Activated T-helper 2 cell treated with anti-CD3 and anti-CD28 coated beads, Interferon-gamma antibody, Interleukin-2, Interleukin-4, amounts not matched to agents 10 μg/mL and 5 μg/mL and 100 μg/mL, durations not matched to agents 14 hours and 24 hours and 36 hours (primary cell): ENCODE measurements at regions not wholly inside any gene's neighbourhood (a gene's known extent, or its start where the extent isn't known, plus 50 kb on each side); places are given as distances from the start of the nearest gene placed in this dataset.
"Not testable (repeated sequence)": the region's sequence is repeated elsewhere in the genome, so short reads cannot be mapped to it uniquely, and the experiment has no call there.

ENCODE experiments used
- DNase-seq: peaks from one replicate; pipeline ENCODE4 v3.0.0; 2021; ENCODE audit warnings: low spot score
- H3K27ac Mint-ChIP-seq: one replicate; pipeline ENCODE4 v1.8.0; 2021; ENCODE audit warnings: mixed read lengths
- H3K27me3 Mint-ChIP-seq: one replicate; pipeline ENCODE4 v1.8.0; 2021; ENCODE audit warnings: low read depth, mixed read lengths
- H3K36me3 Mint-ChIP-seq: one replicate; pipeline ENCODE4 v1.8.0; 2021; ENCODE audit warnings: low read depth, mixed read lengths
- H3K4me1 Mint-ChIP-seq: one replicate; pipeline ENCODE4 v1.8.0; 2021; ENCODE audit warnings: low read depth, mixed read lengths
- H3K4me3 Mint-ChIP-seq: one replicate; pipeline ENCODE4 v1.8.0; 2021; ENCODE audit warnings: low read depth, mild to moderate bottlenecking, moderate library complexity, mixed read lengths
- H3K9me3 Mint-ChIP-seq: one replicate; pipeline ENCODE4 v1.8.0; 2021; ENCODE audit warnings: mixed read lengths
- intact Hi-C: fragments of 100-400 bp; cut with micrococcal nuclease; formaldehyde crosslinking; loops from one replicate; pipeline ENCODE4 v1.15.1; 2023

DNA sequence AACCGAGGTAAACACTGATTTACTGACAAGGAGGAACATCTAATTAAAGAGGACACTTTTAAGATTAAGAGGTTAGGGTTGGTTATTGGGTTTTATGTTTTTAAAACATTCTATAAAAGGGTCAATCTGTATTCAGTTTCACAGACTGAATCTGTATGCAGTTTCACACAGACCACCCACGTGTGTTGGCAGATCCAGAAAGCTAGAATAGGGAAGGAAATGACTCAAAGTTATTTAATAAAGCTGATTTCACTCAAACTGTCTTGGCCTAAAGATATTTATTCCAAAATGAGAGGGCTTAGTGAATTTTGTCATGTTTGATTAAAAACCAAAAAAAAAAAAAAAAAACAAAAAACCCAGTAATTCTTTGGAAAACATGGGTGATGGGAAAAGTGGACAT is 140.2 kb downstream of the SLC24A2 start:
- no peak overlapping the region for H3K27ac Mint-ChIP-seq
- no peak for DNase-seq
- H3K9me3 Mint-ChIP-seq = no peaks in the 10 kb centered on the region
- H3K4me3 Mint-ChIP-seq = no peak overlapping the region
- H3K4me1 Mint-ChIP-seq = no peaks in the 10 kb centered on the region
- H3K27me3 Mint-ChIP-seq = peaks cover 9% of the 10 kb centered on the region
- H3K36me3 Mint-ChIP-seq = no peaks in the 10 kb centered on the region
- intact Hi-C loops = no loop called here

DNA sequence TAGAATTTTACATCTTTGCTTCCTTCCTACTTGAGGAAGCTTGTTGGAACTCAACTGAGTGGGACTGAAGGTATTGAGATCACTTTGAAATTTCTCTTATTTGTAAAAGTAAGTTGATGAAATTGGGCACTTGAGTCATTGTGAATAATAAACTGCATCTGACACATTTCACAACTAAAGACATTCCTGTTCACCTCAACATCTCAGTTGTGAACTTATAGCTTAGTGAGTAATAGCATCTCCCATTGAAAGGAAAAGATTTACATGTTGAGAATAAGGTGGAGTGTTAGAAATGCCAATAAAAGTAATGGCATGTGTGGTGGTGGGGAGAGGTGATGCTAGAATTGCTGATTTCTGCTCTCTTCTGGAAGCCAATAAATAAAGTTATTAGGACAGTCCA is 145.0 kb downstream of the SLC24A2 start:
- DNase-seq = no peak
- Mint-ChIP-seq H3K4me1 (no peaks in the 10 kb centered on the region), H3K9me3 (no peaks in the 10 kb centered on the region), H3K36me3 (no peaks in the 10 kb centered on the region), H3K27ac (no peak overlapping the region), H3K4me3 (no peak overlapping the region), H3K27me3 (peaks cover 10% of the 10 kb centered on the region)
- intact Hi-C loops = no loop called here

DNA sequence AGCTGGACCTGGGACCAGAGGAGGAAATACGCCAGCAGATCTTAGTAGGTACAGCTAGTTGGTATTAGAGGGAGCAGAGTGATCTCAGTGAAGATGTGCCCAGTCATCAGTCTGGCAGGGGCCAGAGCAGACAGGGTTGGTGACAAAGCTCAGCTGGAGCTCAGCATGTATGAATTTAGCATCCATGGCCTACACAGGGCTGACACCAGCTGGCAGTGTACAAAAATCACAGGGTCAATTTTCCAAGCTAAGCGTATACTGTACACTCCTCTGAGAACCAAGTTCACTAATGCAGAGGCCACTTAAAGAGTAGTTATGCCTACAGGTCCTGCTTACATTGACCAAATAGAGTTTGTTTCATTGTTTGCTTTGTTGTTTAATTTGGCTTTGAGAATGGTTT is 146.6 kb downstream of the SLC24A2 start:
- no peak overlapping the region for H3K4me3 Mint-ChIP-seq
- intact Hi-C loops = no loop called here
- no peaks in the 10 kb centered on the region for H3K9me3 Mint-ChIP-seq
- H3K27ac Mint-ChIP-seq = no peak overlapping the region
- no peaks in the 10 kb centered on the region for H3K36me3 Mint-ChIP-seq
- H3K27me3 Mint-ChIP-seq = peaks cover 9% of the 10 kb centered on the region
- no peak for DNase-seq
- no peaks in the 10 kb centered on the region for H3K4me1 Mint-ChIP-seq

DNA sequence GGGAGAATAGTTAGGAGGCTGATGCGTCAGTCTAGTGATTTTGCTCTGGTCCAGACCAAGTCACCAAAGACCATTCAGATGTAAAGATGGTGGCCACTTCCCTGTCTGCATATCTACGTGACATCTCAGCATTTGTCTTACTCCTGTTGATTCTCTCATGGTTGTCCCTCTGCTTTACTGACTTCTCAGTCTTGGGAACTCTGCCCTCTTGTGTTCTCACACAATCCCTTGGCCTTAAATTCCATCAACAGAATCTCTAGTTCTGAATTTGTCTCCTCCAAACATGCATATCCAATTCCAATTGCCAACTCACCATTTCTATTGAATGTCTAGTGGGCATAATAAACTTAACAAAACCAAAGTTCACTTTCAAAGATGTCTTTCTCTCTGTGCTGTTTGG is 147.8 kb downstream of the SLC24A2 start:
- H3K4me1 Mint-ChIP-seq = no peaks in the 10 kb centered on the region
- no peak for DNase-seq
- intact Hi-C loops = no loop called here
- peaks cover 9% of the 10 kb centered on the region for H3K27me3 Mint-ChIP-seq
- no peaks in the 10 kb centered on the region for H3K9me3 Mint-ChIP-seq
- no peak overlapping the region for H3K27ac Mint-ChIP-seq
- H3K36me3 Mint-ChIP-seq = no peaks in the 10 kb centered on the region
- H3K4me3 Mint-ChIP-seq = no peak overlapping the region

DNA sequence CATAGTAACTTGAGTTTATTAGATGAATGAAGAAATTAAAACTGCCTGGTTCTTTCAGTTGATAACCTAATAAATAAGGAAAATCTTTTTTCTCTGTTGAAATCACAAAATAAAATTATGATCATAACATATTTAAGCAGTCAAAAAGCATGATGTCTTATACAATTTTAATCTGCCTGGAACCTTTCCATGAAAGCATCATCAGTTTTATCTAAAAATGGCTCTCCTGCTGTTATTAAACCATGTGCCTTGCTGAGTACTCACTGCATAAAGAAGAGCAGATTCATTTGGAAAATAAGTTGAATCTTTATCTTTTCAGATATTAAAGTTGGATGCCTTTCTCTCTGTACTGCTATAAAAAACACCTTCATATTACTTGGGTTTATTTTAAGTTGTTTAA is 148.8 kb downstream of the SLC24A2 start:
- H3K4me1 Mint-ChIP-seq = no peaks in the 10 kb centered on the region
- DNase-seq = no peak
- no peak overlapping the region for H3K27ac Mint-ChIP-seq
- no peaks in the 10 kb centered on the region for H3K36me3 Mint-ChIP-seq
- no peaks in the 10 kb centered on the region for H3K9me3 Mint-ChIP-seq
- intact Hi-C loops = no loop called here
- peaks cover 10% of the 10 kb centered on the region for H3K27me3 Mint-ChIP-seq
- H3K4me3 Mint-ChIP-seq = no peak overlapping the region

DNA sequence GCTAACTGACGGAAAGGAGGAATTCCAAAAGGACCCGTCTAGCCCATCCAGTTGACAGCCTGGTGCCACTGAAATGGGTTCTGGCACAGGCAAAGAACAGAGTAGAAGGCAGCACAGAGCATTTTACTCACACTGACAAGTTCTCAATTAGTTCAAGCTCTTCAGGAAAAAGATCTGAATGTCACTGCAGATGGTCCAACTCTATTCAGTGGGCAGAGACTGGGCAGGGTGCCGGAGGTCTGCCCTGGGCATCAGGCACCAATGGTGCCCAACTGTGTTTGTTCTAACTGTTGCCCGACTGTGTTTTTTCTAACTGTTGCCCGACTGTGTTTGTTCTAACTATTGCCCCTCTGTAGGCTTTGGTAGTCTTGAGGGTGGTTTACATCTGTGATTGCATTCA is 151.8 kb downstream of the SLC24A2 start:
- intact Hi-C loops = no loop called here

DNA sequence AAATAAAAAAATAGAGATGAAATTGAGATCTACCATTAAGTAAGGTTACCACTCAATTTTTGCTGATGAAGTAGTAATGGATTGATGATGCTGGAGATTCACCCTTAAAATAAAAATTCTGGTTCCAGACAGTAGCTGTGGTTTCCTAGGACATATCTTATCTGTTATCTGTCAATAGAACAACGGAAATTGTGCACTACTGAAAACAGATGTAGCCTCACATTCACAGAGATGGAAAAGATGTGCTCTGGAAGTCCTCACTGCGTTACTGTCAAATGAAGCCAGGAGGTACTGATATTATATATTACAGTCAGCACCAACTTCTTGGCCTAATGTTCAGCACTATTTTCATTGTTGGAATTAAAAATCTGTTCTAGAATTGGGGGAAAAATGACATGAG is 154.0 kb downstream of the SLC24A2 start:
- Mint-ChIP-seq H3K9me3 (no peaks in the 10 kb centered on the region), H3K27ac (no peak overlapping the region), H3K4me3 (no peak overlapping the region), H3K36me3 (no peaks in the 10 kb centered on the region), H3K4me1 (no peaks in the 10 kb centered on the region), H3K27me3 (peaks cover 7% of the 10 kb centered on the region)
- DNase-seq = no peak
- intact Hi-C loops = no loop called here

More for the DNA sequence above, 151.8 kb downstream of the SLC24A2 start:
- Mint-ChIP-seq H3K4me3 (no peak overlapping the region), H3K27me3 (peaks cover 7% of the 10 kb centered on the region), H3K4me1 (no peaks in the 10 kb centered on the region), H3K27ac (no peak overlapping the region), H3K9me3 (no peaks in the 10 kb centered on the region), H3K36me3 (no peaks in the 10 kb centered on the region)
- DNase-seq = no peak

DNA sequence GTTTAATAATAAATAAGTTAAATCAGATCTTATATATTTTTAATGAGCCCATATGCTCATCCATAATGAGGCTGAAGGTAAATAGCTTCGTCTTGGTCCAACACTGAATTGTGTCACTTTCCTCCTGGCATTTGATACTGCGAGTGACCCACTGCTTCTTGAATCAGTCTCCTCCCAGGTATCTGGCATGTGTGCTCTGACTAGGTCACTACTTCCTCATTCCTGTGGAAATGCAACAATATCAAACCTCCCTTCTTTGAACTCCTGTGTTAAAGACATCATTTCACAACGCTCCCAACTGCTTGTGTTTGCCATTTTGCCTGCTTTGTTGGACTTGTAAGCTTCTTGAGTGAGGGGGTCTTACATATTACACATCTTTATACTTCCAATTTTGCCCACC is 157.7 kb downstream of the SLC24A2 start:
- H3K4me1 Mint-ChIP-seq = no peaks in the 10 kb centered on the region
- H3K36me3 Mint-ChIP-seq = no peaks in the 10 kb centered on the region
- intact Hi-C loops = no loop called here

DNA sequence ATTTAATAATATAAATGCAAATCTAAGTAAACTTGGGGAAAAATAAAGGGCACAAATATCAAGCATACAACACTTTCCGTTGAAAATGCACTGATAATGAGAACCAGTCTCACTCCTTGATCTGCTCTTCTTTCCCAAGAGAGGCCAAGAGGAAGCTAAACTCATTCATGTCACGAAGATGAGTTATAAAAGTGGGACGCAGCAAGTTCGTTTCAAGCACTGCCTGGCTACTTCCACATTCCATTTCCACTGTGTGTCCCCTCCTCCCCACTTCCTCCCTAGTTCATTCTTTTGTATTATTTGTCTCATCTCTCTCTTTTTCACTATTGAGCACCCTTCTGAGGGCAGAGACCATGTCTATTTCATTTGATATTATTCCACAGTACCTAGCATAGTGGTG is 158.1 kb downstream of the SLC24A2 start:
- Mint-ChIP-seq H3K27me3 (peaks cover 5% of the 10 kb centered on the region), H3K9me3 (no peaks in the 10 kb centered on the region), H3K36me3 (no peaks in the 10 kb centered on the region), H3K4me3 (no peak overlapping the region), H3K27ac (no peak overlapping the region), H3K4me1 (no peaks in the 10 kb centered on the region)
- intact Hi-C loops = no loop called here
- no peak for DNase-seq

More for the DNA sequence above, 157.7 kb downstream of the SLC24A2 start:
- DNase-seq = no peak
- H3K9me3 Mint-ChIP-seq = no peaks in the 10 kb centered on the region
- H3K4me3 Mint-ChIP-seq = no peak overlapping the region
- H3K27me3 Mint-ChIP-seq = peaks cover 7% of the 10 kb centered on the region
- no peak overlapping the region for H3K27ac Mint-ChIP-seq

DNA sequence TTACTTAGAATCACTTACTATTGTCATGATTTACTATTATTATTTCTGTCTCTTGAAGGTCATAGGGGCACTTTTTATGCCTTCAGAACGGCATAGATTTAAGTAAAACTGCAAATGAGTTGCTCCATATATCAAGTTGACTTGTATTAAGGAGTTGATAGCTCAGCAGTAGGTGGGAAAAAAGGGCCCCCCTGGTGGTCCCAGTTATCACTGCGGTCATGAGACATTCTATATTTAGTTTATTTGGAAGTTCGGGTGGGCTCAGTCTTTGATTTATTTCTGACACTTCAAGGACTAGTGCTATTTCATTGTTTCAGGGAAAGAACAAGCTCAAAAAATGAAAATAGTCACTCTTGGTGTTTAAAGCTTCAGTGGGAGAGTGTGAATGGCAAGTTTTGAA is 159.3 kb downstream of the SLC24A2 start:
- Mint-ChIP-seq H3K36me3 (no peaks in the 10 kb centered on the region), H3K9me3 (no peaks in the 10 kb centered on the region), H3K4me1 (no peaks in the 10 kb centered on the region), H3K4me3 (no peak overlapping the region), H3K27me3 (peaks cover 5% of the 10 kb centered on the region), H3K27ac (no peak overlapping the region)
- DNase-seq = no peak
- intact Hi-C loops = no loop called here

DNA sequence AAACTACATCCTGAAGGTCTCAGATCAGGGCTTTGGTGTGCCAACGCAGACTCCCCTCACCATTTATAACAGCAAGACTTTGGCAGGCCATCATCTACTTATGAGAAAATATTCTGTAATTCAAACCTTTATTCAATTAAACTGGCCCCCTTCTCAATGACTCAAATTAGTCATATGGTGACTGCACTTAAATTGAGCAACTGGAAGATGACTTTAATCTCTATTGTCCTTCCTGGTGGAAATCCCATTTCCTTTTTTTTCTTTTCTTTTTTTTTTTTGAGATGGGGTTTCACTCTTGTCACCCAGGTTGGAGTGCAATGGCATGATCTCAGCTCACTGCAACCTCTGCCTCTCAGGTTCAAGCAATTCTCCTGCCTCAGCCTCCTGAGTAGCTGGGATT is 163.4 kb downstream of the SLC24A2 start:
- not testable (repeated sequence) for H3K9me3 Mint-ChIP-seq

DNA sequence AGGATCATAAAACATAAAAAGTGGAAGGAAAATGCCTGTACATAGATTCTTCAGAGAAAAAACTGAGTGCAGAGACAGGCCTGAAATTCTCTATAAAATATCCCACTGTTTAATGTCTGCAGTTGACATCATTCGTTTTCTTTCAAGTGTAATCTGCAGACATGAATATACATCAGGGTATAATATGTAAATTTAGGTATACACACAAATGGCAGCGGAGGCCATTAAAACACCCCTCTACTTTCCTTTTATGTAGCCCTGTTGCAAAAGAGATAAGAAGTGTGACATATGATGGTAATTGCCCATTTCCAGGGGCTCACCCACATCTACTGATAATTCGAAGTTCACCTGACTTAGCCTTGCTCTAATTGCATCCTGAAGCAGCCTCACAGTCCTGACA is 164.3 kb downstream of the SLC24A2 start:
- H3K27me3 Mint-ChIP-seq = peaks cover 16% of the 10 kb centered on the region
- H3K27ac Mint-ChIP-seq = no peak overlapping the region
- no peaks in the 10 kb centered on the region for H3K9me3 Mint-ChIP-seq
- no peaks in the 10 kb centered on the region for H3K36me3 Mint-ChIP-seq
- no peak for DNase-seq
- no peaks in the 10 kb centered on the region for H3K4me1 Mint-ChIP-seq
- H3K4me3 Mint-ChIP-seq = no peak overlapping the region
- intact Hi-C loops = no loop called here

More for the DNA sequence above, 163.4 kb downstream of the SLC24A2 start:
- H3K36me3 Mint-ChIP-seq, H3K27ac Mint-ChIP-seq, DNase-seq, H3K4me3 Mint-ChIP-seq, H3K4me1 Mint-ChIP-seq, intact Hi-C loops: not testable (repeated sequence)
- H3K27me3 Mint-ChIP-seq = peaks cover 13% of the 10 kb centered on the region

DNA sequence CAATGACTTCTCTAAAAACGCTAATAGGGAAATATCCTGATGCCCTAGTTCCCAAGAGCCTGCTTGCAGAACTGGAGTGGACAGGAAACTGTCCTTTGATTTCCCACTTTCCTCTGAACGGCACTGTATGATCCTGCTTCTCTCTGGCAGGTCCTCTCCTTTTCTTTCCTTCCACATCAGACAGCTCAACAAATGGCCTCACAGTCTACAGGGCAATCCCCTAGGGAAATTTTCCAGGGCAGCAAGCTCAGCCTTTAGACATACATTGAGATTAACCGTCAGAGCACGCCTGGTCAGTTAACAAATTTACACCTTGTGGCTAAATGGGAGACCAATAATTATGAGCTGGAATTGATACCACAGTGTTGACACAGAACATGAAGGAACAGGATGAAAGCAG is 164.9 kb downstream of the SLC24A2 start:
- H3K36me3 Mint-ChIP-seq = no peaks in the 10 kb centered on the region
- intact Hi-C loops = no loop called here
- H3K4me3 Mint-ChIP-seq = no peak overlapping the region
- peaks cover 17% of the 10 kb centered on the region for H3K27me3 Mint-ChIP-seq
- no peak overlapping the region for H3K27ac Mint-ChIP-seq
- no peaks in the 10 kb centered on the region for H3K9me3 Mint-ChIP-seq
- no peaks in the 10 kb centered on the region for H3K4me1 Mint-ChIP-seq
- no peak for DNase-seq

DNA sequence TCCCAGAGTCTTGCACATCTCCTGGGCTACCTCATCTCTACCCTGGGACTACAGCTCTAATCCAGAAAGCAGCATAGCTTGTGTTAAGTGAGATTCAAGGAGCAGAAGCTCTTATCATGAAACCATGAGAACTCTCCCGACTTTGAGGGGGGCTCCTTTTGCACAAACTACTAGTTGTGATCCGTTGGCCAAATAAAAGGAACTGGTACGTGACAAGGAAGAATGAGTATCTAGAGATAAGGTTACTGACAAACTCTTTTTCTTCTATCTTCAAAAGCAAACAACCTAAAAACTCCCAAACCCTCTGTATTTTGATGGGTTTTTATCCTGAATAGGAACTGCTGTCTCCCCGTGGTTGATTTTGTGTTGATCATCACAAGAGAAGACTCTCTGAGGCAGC is 168.5 kb downstream of the SLC24A2 start:
- no peak for DNase-seq
- Mint-ChIP-seq H3K36me3 (no peaks in the 10 kb centered on the region), H3K27me3 (peaks cover 13% of the 10 kb centered on the region), H3K27ac (no peak overlapping the region), H3K4me1 (no peaks in the 10 kb centered on the region), H3K4me3 (no peak overlapping the region), H3K9me3 (no peaks in the 10 kb centered on the region)
- intact Hi-C loops = no loop called here
